ENCODE measurements at regions not wholly inside any gene's neighbourhood (a gene's known extent, or its start where the extent isn't known, plus 50 kb on each side); places are given as distances from the start of the nearest gene placed in this dataset.
"Not testable (repeated sequence)": the region's sequence is repeated elsewhere in the genome, so short reads cannot be mapped to it uniquely, and the experiment has no call there.

- H3K36me3 Mint-ChIP-seq, H3K4me3 Mint-ChIP-seq, H3K4me1 Mint-ChIP-seq, H3K9me3 Mint-ChIP-seq, H3K27me3 Mint-ChIP-seq, H3K27ac Mint-ChIP-seq, DNase-seq: not testable (repeated sequence)
Observed at GRCh38 chr2:53486185-53486899, 281.3 kb upstream of the CHAC2 start.

DNA sequence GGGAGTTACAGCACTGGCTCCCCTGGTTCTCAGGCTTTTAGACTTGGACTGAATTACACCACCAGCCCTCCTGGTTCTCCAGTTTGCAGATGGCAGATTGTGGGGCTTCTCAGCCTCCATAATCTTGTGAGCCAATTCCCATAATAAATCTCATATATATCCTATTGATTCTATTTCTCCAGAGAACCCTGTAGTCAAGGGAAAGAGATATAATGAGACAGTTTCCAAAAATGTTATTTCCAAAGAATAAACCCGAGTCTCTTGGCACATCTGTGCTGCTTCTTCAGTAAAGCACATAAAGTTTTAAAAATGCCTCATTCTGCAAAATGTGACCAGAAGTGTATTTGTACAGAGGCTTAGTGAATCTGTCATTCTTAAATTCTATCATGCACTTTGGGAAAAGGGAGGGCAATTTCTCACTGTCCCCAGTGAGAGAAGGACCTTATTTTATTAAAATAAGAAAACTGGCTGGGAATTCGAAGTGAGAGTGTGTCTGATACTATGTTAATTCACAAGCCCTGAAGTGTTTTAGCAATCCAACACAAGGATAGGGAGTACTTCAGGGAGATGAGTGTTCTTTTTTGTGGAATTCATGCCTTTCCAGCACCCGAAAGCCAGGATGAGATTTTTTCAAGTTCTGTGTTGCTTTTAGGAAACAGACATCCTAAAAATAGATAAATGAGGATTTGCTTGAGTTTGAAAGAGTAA lies 282.4 kb upstream of the CHAC2 start:
- peaks cover 3% of the 10 kb centered on the region for H3K27me3 Mint-ChIP-seq

DNA sequence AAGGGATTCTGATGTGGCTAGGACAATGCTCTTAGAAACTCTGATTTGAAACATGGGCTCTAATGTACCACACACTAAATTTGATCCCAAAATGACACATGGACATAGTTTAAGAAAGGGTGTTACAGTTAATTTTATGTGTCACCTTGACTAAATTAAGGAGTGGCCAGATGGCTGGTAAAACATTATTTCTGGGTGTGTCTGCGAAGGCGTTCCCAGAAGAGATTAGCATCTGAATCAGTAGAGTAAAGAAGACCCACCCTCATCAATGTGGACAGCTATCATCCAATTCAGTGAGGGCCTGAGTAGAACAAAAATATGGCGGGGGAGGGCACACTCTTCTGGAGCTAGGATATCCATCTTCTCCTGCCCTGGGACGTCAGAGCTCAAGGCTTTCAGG lies 283.1 kb upstream of the CHAC2 start:
- no peaks in the 10 kb centered on the region for H3K36me3 Mint-ChIP-seq
- no peak for DNase-seq
- peaks cover 3% of the 10 kb centered on the region for H3K9me3 Mint-ChIP-seq
- no peak overlapping the region for H3K27ac Mint-ChIP-seq
- peaks cover 3% of the 10 kb centered on the region for H3K27me3 Mint-ChIP-seq
- H3K4me3 Mint-ChIP-seq: no peak overlapping the region
- no peaks in the 10 kb centered on the region for H3K4me1 Mint-ChIP-seq

More for the DNA sequence above, 282.4 kb upstream of the CHAC2 start:
- no peak for DNase-seq
- H3K4me3 Mint-ChIP-seq: no peak overlapping the region
- H3K36me3 Mint-ChIP-seq: no peaks in the 10 kb centered on the region
- H3K27ac Mint-ChIP-seq: no peak overlapping the region
- H3K9me3 Mint-ChIP-seq: peaks cover 3% of the 10 kb centered on the region
- H3K4me1 Mint-ChIP-seq: no peaks in the 10 kb centered on the region

- H3K4me3 Mint-ChIP-seq: no peak overlapping the region
- no peaks in the 10 kb centered on the region for H3K4me1 Mint-ChIP-seq
- peaks cover 2% of the 10 kb centered on the region for H3K9me3 Mint-ChIP-seq
- DNase-seq: no peak
- H3K36me3 Mint-ChIP-seq: no peaks in the 10 kb centered on the region
- no peak overlapping the region for H3K27ac Mint-ChIP-seq
- peaks cover 3% of the 10 kb centered on the region for H3K27me3 Mint-ChIP-seq
Observed at GRCh38 chr2:53477517-53477916, 290.1 kb upstream of the CHAC2 start.

GRCh38 chr2:53476834-53477233 lies 290.8 kb upstream of the CHAC2 start:
- Mint-ChIP-seq H3K36me3 (no peaks in the 10 kb centered on the region), H3K4me1 (no peaks in the 10 kb centered on the region), H3K9me3 (no peaks in the 10 kb centered on the region), H3K4me3 (no peak overlapping the region), H3K27ac (no peak overlapping the region), H3K27me3 (no peaks in the 10 kb centered on the region)
- DNase-seq: no peak

DNA sequence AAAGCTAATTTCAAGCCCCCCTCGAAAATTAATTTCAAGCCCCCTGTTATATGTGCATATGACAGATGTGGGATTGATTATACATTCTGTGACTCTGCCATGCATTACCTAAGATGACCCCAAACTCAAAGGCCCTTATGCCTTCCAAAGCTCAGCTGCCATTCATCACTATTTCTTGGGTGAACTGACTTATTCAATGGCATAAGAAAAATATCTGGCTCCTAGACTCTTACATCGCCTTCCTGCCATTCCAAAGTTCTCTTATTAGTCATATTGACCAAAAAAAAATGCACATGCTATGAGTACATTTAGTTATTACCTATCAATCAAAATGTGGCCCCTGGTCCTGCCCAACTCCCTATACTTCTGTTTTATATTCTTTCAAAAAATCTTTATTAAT lies 291.8 kb upstream of the CHAC2 start:
- H3K36me3 Mint-ChIP-seq: no peaks in the 10 kb centered on the region
- no peaks in the 10 kb centered on the region for H3K4me1 Mint-ChIP-seq
- no peak overlapping the region for H3K4me3 Mint-ChIP-seq
- no peaks in the 10 kb centered on the region for H3K27me3 Mint-ChIP-seq
- no peak overlapping the region for H3K27ac Mint-ChIP-seq
- DNase-seq: no peak
- no peaks in the 10 kb centered on the region for H3K9me3 Mint-ChIP-seq

- no peak overlapping the region for H3K4me3 Mint-ChIP-seq
- DNase-seq: no peak
- no peak overlapping the region for H3K27ac Mint-ChIP-seq
- H3K9me3 Mint-ChIP-seq: no peaks in the 10 kb centered on the region
- H3K4me1 Mint-ChIP-seq: no peaks in the 10 kb centered on the region
- H3K27me3 Mint-ChIP-seq: no peaks in the 10 kb centered on the region
- H3K36me3 Mint-ChIP-seq: no peaks in the 10 kb centered on the region
Observed at GRCh38 chr2:53475321-53475720, 292.3 kb upstream of the CHAC2 start.

DNA sequence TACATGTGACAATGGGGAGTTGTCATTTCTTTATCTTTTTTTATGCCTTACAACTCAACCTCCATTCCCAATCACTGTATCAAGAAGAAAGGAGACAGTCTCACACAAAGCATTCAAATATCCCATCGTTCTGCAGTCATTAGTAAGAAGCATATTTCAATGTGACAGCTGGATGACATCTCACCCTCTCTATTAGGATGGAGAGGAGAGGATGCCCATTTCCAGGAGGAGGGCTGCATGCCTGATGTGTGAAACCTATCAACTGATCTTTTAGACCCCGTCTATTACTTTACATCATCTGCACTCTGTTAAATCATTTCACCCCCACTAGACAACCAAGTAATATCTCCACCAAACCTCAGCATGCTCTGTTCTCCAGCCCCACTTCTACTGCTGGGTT lies 292.7 kb upstream of the CHAC2 start:
- H3K4me1 Mint-ChIP-seq: no peaks in the 10 kb centered on the region
- no peak overlapping the region for H3K27ac Mint-ChIP-seq
- no peaks in the 10 kb centered on the region for H3K9me3 Mint-ChIP-seq
- no peaks in the 10 kb centered on the region for H3K27me3 Mint-ChIP-seq
- no peak overlapping the region for H3K4me3 Mint-ChIP-seq
- no peak for DNase-seq
- no peaks in the 10 kb centered on the region for H3K36me3 Mint-ChIP-seq

- H3K27me3 Mint-ChIP-seq: no peaks in the 10 kb centered on the region
- H3K27ac Mint-ChIP-seq: no peak overlapping the region
- no peaks in the 10 kb centered on the region for H3K36me3 Mint-ChIP-seq
- H3K4me3 Mint-ChIP-seq: no peak overlapping the region
- DNase-seq: no peak
- no peaks in the 10 kb centered on the region for H3K9me3 Mint-ChIP-seq
- no peaks in the 10 kb centered on the region for H3K4me1 Mint-ChIP-seq
Observed at GRCh38 chr2:53473775-53474311, 293.8 kb upstream of the CHAC2 start.

DNA sequence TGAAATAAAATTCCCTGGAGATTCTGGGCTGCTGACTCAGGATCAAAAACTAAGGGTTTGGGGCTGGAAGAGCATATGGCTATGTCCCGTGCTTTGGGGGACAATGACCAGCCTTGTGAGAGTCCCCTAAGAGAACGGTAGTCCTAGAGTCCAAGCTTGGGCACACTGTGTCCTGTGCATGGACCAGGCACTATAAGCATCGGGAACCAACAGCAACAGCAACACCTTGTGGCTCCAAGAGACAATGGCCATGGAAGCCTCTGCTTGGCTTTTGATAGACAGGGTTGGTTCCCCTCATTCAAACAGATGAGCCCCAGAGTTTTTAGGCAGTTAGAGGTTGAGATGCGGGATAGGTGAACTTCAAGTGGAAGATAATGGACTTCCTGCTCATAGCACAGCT lies 294.4 kb upstream of the CHAC2 start:
- Mint-ChIP-seq H3K9me3 (no peaks in the 10 kb centered on the region), H3K27me3 (no peaks in the 10 kb centered on the region), H3K4me3 (no peak overlapping the region), H3K36me3 (no peaks in the 10 kb centered on the region), H3K4me1 (no peaks in the 10 kb centered on the region), H3K27ac (no peak overlapping the region)
- no peak for DNase-seq

GRCh38 chr2:53467467-53468180 lies 300.0 kb upstream of the CHAC2 start:
- Mint-ChIP-seq H3K36me3 (no peaks in the 10 kb centered on the region), H3K4me1 (no peaks in the 10 kb centered on the region), H3K9me3 (no peaks in the 10 kb centered on the region), H3K27ac (no peak overlapping the region), H3K27me3 (no peaks in the 10 kb centered on the region), H3K4me3 (no peak overlapping the region)
- DNase-seq: no peak

GRCh38 chr2:53463806-53464726 lies 303.5 kb upstream of the CHAC2 start:
- H3K27me3 Mint-ChIP-seq: no peaks in the 10 kb centered on the region
- no peak overlapping the region for H3K4me3 Mint-ChIP-seq
- DNase-seq: no peak
- no peaks in the 10 kb centered on the region for H3K4me1 Mint-ChIP-seq
- no peaks in the 10 kb centered on the region for H3K9me3 Mint-ChIP-seq
- H3K27ac Mint-ChIP-seq: no peak overlapping the region
- H3K36me3 Mint-ChIP-seq: no peaks in the 10 kb centered on the region

DNA sequence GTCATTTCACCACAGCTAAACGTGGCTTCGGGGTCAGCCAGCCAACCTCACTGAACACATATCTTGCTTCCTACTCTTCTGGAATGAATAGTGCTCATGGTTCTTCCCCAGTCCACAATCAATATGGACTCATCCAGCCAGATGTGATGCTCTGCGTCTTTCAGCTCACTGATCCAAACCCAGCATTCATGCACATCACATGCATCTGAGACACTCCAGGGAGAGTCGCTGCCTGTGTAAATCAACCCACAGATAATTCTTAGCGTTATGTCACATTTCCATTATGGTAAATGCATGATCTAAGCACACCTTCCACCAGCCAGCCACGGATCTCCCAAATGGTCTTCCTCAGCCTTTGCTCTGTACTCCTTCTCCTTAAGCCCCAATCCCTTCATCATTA lies 306.7 kb upstream of the CHAC2 start:
- no peak overlapping the region for H3K4me3 Mint-ChIP-seq
- no peak overlapping the region for H3K27ac Mint-ChIP-seq
- H3K27me3 Mint-ChIP-seq: no peaks in the 10 kb centered on the region
- H3K9me3 Mint-ChIP-seq: no peaks in the 10 kb centered on the region
- no peak for DNase-seq
- H3K36me3 Mint-ChIP-seq: no peaks in the 10 kb centered on the region
- no peaks in the 10 kb centered on the region for H3K4me1 Mint-ChIP-seq

DNA sequence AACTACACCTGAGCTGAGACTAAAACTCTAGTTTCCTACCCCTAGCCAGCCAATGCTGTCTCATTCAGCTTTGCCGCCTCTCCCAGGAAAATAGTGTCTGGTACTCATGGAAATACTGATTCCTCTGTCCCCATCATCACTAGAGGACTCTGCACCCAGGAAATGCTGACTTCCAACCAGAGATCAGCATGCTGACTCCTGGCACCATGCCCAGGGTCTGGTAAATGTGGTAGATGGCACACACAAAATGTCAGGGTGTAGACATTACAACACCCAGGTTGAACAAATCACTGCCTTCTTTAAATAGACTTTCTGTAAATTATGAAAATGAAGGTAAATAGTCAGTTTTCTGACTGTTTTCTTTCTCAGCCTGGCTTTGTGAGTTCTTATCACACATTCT lies 307.3 kb upstream of the CHAC2 start:
- H3K4me1 Mint-ChIP-seq: no peaks in the 10 kb centered on the region
- H3K27me3 Mint-ChIP-seq: no peaks in the 10 kb centered on the region
- H3K27ac Mint-ChIP-seq: no peak overlapping the region
- H3K36me3 Mint-ChIP-seq: no peaks in the 10 kb centered on the region
- H3K4me3 Mint-ChIP-seq: no peak overlapping the region
- no peak for DNase-seq
- H3K9me3 Mint-ChIP-seq: no peaks in the 10 kb centered on the region

- Mint-ChIP-seq H3K36me3 (no peaks in the 10 kb centered on the region), H3K27ac (no peak overlapping the region), H3K4me3 (no peak overlapping the region), H3K4me1 (no peaks in the 10 kb centered on the region), H3K9me3 (no peaks in the 10 kb centered on the region), H3K27me3 (peaks cover 5% of the 10 kb centered on the region)
- DNase-seq: no peak
Observed at GRCh38 chr2:53455094-53455493, 312.5 kb upstream of the CHAC2 start.

Measured in activated naive CD8-positive, alpha-beta T cell treated with anti-CD3 and anti-CD28 coated beads for 36 hours (primary cell).